Stimulated activated CD8-positive, alpha-beta memory T cell treated with anti-CD3 and anti-CD28 coated beads, Interleukin-7, amount 100 ng/mL, for 48 hours (primary cell): ENCODE measurements at regions not wholly inside any gene's neighbourhood (a gene's known extent, or its start where the extent isn't known, plus 50 kb on each side); places are given as distances from the start of the nearest gene placed in this dataset.
"Not testable (repeated sequence)": the region's sequence is repeated elsewhere in the genome, so short reads cannot be mapped to it uniquely, and the experiment has no call there.

ENCODE experiments used
- DNase-seq, 2 donors: peaks; one replicate each; pipeline ENCODE4 v3.0.0-alpha.2; 2020; ENCODE audit warnings: low read depth in 1 of 2; ENCODE audit errors: extremely low read depth in 1 of 2

DNA sequence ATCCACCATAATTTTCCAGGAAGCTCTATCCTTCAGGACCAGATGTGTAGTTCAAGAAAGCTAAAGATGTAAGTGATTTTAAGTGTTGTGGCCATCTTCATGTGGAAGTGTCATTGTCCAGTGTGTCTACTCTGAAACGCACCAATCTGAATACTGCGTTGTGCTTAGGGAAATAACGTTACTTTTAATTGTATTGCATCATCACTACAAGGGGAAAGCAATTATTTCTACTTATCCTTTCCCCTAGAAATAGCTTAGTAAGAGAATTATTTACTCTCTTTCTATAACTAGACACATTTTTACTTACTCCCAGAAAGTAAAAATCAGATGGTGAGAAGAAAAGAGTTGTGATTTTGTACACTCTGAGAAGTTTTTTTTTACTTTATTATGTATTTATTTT lies 102.4 kb upstream of the DLGAP1 start:
- no peak for DNase-seq

DNA sequence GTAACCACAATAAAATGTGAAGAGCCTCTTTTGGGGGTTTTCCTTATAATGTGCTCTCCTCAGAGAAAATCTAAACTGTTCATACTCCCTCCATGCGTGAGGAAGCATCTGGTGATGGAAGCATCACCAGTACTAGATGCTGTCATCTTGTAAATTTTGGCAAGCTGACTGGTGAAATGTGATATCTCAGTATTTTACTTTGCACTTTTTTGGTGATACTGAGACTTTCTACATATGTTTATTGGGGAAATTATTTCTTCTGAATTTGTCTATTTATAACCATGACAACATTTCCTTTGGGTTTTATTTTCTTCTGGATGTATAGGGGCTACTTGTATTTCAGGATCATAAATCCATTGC lies 95.9 kb upstream of the DLGAP1 start:
- DNase-seq, result no peak

DNA sequence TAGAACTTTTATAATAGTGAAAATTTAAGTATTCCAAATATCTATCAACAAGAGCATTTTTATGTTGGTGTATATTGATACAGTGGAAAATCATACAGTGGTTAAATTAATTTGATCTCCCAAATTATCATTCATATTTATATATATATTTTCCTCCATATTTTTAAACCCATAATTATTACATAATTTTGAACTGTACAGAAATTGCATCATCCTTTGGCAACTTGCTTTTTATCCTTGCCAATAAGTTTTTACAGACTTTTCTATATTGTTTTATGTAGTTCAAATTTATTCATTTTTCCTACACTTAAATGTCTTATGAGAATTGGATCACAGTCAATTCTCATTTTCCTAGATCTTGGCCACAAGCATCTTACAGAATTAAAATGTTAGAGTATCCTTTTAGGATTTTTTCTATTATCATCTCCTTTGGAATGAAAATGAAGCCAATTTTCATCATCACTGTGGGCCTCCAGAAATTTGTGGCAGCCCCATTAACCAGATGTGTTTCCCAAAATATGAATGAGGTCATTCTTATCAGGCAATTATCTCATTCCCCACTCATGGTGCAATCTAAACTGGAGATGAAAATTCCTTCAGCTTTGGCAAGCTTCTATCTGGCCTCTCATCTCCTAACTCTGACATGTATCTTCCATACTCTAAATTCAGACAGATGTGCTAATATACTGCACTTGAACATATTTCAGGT lies 94.2 kb upstream of the DLGAP1 start:
- no peak for DNase-seq

DNA sequence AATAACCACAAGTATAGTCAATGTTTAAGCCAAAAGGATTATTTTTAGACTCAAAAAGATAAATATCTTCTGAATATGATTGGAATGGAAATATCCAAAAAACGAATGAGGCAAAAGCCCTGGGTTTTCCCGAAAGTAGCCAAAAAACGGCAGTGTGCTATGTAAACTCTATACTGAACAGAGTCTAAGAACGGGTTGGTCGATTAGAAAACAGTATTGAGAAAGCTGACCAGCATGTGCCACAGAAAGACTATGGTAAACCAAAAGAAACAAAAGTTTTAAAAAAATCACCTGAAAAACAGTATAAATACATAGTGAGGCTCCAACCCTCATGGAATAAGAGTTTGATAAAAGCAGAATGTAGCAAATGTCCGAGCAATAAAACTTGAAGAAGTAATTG lies 92.0 kb upstream of the DLGAP1 start:
- DNase-seq, result no peak

DNA sequence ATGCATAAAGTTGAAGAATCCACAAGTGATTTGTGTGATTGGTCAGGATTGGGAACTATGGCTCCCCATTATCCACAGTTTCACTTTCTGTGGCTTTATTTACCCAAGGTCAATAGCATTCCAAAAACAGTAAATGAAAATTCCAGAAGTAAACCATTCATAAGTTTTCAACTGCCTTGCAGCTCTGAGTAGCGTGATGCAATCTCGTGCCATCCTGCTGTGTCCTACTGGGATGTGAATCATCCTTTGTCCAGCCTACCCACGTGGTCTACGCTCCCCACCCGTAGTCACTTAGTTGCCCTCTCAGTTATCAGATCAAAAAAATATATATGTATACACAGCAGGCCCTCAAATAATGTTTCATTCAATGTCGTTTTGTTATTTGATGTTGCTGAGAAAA lies 89.0 kb upstream of the DLGAP1 start:
- no peak for DNase-seq

DNA sequence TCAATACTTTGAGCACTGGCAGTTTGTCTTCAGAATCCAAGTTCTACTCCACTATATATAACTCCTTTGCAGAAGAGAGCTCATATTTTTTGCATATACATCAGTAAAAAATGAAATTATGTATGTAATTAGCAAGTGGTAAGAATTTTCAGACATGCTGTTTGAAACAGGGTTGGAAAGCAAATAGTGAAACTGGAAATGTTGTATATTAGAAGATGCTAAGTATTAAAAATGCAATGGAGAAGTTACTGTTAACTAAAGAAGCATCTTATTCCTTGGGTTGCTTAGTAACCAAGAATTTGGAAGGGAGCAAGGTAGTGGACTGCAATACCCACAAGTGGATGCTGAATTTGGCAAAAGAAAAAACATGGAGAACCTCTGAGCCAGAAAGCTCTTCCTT lies 88.6 kb upstream of the DLGAP1 start:
- DNase-seq, result no peak

DNA sequence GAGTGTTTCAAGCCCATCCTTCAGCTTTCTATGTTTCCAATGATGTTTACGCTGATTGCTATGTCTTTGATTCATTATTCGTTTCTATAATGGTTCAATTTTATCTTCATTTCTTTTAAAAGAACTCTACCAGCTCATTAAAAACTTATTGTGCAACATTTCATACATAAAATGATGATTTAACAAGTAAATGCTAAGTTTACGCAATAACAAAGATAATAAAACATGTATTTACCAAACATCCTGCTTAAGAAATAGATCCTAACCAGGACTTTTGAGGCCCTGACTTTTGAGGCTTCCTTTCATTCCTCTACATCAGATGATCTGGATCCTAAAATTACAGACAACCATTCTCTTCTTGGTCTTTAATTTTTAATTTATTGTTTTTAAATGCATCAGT lies 86.5 kb upstream of the DLGAP1 start:
- no peak for DNase-seq

DNA sequence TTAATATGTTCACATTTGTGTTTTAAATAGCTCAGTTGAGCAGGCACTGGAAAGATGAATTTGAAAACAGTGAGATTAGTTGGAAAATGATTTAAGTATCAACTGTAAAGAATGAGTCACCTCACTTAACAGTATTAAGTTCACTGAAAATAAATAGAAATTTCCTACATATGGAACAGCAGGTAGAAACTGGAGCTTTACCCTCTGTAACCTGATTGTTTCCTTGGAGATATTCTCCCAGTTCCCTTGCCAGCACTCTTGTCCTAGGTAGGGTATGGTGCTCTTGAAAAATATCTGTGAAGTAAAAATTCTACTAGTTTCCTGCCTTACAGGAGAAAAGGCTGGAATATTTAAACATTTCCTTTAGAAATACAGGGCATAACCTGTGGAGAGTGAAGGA lies 81.3 kb upstream of the DLGAP1 start:
- DNase-seq, result no peak

DNA sequence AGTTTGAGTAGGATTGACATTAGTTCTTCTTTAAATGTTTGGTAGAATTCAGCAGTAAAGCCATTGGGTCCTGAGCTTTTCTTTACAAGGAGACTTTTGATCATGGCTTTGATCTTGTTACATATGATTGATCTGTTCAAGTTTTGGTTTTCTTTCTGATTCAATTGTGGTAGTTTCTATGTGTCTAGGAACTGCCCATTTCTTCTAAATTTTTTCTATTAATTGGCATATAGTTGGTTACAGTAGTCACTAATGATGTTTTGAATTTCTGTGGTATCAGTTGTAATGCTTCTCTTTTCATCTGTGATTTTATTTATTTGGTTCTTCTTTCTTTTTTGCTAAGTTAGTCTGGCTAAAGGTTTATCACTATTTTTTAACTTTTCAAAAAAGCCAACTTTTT lies 73.3 kb upstream of the DLGAP1 start:
- DNase-seq, result no peak

DNA sequence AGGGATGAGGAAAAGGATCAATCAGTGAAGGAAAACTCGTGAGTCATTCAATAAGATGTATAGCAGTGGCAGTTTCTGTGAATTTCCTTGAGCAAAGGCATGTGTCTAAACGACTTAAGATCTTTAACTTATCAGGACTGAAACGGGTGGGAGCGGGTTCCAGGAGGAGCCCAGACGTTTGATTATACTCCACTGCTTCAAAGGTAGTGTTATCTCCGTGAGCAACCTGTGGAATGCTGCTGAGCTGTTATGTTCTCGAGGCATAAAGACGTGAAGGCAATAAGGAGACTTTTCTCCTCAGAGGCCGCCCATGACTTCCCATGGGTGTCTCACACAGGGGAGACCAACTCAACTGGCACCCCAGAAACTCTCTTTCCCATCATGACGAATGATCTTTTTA lies 72.7 kb upstream of the DLGAP1 start:
- not testable (repeated sequence) for DNase-seq

DNA sequence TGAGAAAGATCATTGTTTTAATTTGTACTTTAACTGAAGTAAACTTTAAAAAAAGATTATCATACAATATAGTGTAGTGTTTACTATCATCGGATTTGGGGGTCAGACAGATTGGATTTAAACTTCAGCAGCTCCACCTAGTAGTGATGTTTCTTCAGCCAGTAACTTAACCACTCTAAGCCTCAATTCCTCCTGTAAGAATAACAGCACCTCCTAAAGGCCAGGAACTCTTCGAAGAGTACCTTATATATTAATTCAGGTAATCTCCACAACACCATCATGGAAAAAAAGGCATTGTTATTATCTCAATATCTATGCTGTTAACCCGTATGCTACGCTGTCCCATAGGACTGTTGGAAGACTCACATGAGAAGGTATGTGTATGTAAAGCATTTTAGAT lies 69.0 kb upstream of the DLGAP1 start:
- no peak for DNase-seq

DNA sequence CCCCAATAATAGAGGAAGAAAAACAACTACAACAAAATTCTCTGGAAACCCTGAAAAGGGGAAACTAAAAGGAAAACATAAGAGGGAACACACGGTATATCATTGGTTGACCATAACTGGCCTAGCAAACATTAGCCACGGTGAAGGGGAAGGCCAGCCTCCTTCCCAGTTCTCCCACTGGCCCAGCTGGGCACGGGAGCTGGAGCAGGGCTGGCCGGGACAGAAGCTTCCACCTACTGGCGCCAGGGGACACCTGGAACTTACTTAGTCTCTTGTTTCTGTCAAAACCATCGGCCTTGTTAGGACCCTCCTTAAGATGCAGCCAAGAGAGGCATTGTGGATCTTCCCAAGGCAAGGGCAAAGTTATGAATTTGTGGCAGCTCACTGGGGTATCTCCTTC lies 56.1 kb upstream of the DLGAP1 start:
- no peak for DNase-seq

DNA sequence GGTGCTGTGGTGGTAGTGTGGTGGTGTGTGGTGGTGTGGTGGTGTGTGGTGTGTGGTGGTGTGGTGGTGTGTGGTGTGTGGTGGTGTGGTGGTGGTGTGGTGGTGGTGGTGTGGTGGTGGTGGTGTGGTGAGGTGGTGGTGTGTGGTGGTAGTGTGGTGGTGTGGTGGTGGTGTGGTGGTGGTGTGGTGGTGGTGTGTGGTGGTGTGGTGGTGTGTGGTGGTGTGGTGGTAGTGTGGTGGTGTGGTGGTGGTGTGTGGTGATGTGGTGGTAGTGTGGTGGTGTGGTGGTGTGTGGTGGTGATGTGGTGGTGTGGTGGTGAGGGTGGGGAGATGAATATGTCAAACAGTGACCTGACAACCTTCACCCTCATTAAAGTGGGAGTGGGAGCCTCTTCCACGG lies 55.6 kb upstream of the DLGAP1 start:
- no peak for DNase-seq

DNA sequence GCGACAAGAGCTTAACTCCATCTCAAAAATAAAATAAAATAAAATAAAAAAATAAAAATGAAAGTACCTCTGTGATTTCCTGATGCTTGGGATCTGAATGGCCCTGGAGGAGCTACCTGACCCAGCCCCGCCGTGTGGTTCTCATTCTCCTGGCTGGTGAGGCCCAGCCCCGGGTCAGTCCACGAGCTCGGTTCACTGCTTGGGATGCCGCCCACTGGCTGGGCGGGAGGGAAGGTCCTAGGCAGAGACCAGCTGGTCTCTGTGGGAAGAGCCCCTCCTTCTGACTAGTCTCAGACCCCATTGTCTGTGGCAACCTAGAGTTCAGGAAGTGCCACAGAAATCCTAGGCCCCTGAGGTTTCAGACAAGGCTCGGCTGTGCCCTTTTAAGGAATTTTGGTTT lies 55.1 kb upstream of the DLGAP1 start:
- DNase-seq, result no peak
